ENCODE measurements at regions not wholly inside any gene's neighbourhood (a gene's known extent, or its start where the extent isn't known, plus 50 kb on each side); places are given as distances from the start of the nearest gene placed in this dataset.

GRCh38 chr13:40452038-40452666 lies 214.3 kb downstream of the FOXO1 start:
- Histone ChIP-seq H3K79me2 (ENCODE audit: insufficient read depth, low read length) (no peaks in the 10 kb centered on the region), H3K9ac (ENCODE audit: insufficient read depth, low read length, poor library complexity, severe bottlenecking) (no peak overlapping the region), H3K4me2 (replicated peaks; ENCODE audit: extremely low read depth, low read length, poor library complexity, severe bottlenecking) (no peak overlapping the region), H3K4me1 (ENCODE audit: control insufficient read depth in 1 of 2, insufficient read depth in 2 of 2, low read length in 2 of 2) (peaks cover 10 to 11% of the 10 kb centered on the region in 2 donors), H4K20me1 (ENCODE audit: insufficient read depth, low read length) (no peaks in the 10 kb centered on the region), H3K36me3 (replicated peaks in 1 of 2; ENCODE audit: control insufficient read depth in 1 of 2, insufficient read depth in 2 of 2, low read length in 2 of 2) (no peaks in the 10 kb centered on the region), H2AFZ (ENCODE audit: insufficient read depth, low read depth, low read length, poor library complexity, severe bottlenecking) (no peak overlapping the region), H3K4me3 (replicated peaks in 1 of 3; ENCODE audit: low read depth in 2 of 3, low read length in 3 of 3) (no peak overlapping the region), H3K9me3 (replicated peaks in 1 of 2; ENCODE audit: control insufficient read depth in 1 of 2, insufficient read depth in 1 of 2, low read length in 2 of 2) (no peaks in the 10 kb centered on the region), H3K27ac (ENCODE audit: low read depth in 1 of 2, low read length in 2 of 2) (peak overlapping the region in 1 of 2 donors; percentile 10), H3K27me3 (ENCODE audit: control insufficient read depth in 2 of 2, insufficient read depth in 2 of 2, low read length in 2 of 2) (no peaks in the 10 kb centered on the region)
- Mint-ChIP-seq H3K4me3 (peak overlapping the region in 1 of 2 donors; percentile 57), H3K36me3 (no peaks in the 10 kb centered on the region), H3K9me3 (peaks cover 0 to 6% (median 2%) of the 10 kb centered on the region in 7 donors), H3K4me1 (peaks cover 11% of the 10 kb centered on the region), H3K27ac (peak overlapping the region in 6 of 7 donors; percentile 8 to 86 (median 65)), H3K27me3 (ENCODE audit: low read depth in 3 of 3) (peaks cover 0 to 2% (median under 1%) of the 10 kb centered on the region in 3 donors)
- intact Hi-C loops (cut with micrococcal nuclease): no loop called here
- peak; percentile 27 to 39 (median 33) for DNase-seq
- 75% methylated on average over 4 of the region's 5 CpGs for WGBS (ENCODE audit: insufficient coverage)
- TF ChIP-seq CTCF (IDR thresholded peaks at IDR 0.05): no peak

GRCh38 chr13:40452741-40453334 lies 213.6 kb downstream of the FOXO1 start:
- no peaks in the 10 kb centered on the region for H3K36me3 Mint-ChIP-seq
- H3K9me3 Mint-ChIP-seq: peaks cover 0 to 5% (median 2%) of the 10 kb centered on the region in 7 donors
- Histone ChIP-seq H3K27me3 (ENCODE audit: control insufficient read depth in 2 of 2, insufficient read depth in 2 of 2, low read length in 2 of 2) (no peaks in the 10 kb centered on the region), H3K9me3 (replicated peaks in 1 of 2; ENCODE audit: control insufficient read depth in 1 of 2, insufficient read depth in 1 of 2, low read length in 2 of 2) (no peaks in the 10 kb centered on the region), H3K79me2 (ENCODE audit: insufficient read depth, low read length) (no peaks in the 10 kb centered on the region), H4K20me1 (ENCODE audit: insufficient read depth, low read length) (no peaks in the 10 kb centered on the region), H3K27ac (ENCODE audit: low read depth in 1 of 2, low read length in 2 of 2) (peak overlapping the region in 1 of 2 donors; percentile 10), H3K4me1 (ENCODE audit: control insufficient read depth in 1 of 2, insufficient read depth in 2 of 2, low read length in 2 of 2) (peaks cover 10 to 11% of the 10 kb centered on the region in 2 donors), H3K36me3 (replicated peaks in 1 of 2; ENCODE audit: control insufficient read depth in 1 of 2, insufficient read depth in 2 of 2, low read length in 2 of 2) (no peaks in the 10 kb centered on the region), H2AFZ (ENCODE audit: insufficient read depth, low read depth, low read length, poor library complexity, severe bottlenecking) (no peak overlapping the region), H3K9ac (ENCODE audit: insufficient read depth, low read length, poor library complexity, severe bottlenecking) (no peak overlapping the region), H3K4me3 (replicated peaks in 1 of 3; ENCODE audit: low read depth in 2 of 3, low read length in 3 of 3) (no peak overlapping the region), H3K4me2 (replicated peaks; ENCODE audit: extremely low read depth, low read length, poor library complexity, severe bottlenecking) (no peak overlapping the region)
- no peak for TF ChIP-seq CTCF (IDR thresholded peaks at IDR 0.05)
- no peak for DNase-seq
- no peak overlapping the region for H3K4me3 Mint-ChIP-seq
- intact Hi-C loops (cut with micrococcal nuclease): no loop called here
- WGBS (ENCODE audit: insufficient coverage): 82% methylated on average over 1 of the region's 3 CpGs
- H3K27ac Mint-ChIP-seq: peak overlapping the region in 6 of 7 donors; percentile 8 to 86 (median 65)
- H3K4me1 Mint-ChIP-seq: peaks cover 11% of the 10 kb centered on the region
- peaks cover 0 to 4% (median 2%) of the 10 kb centered on the region in 3 donors for H3K27me3 Mint-ChIP-seq (ENCODE audit: low read depth in 3 of 3)
